ENCODE measurements at regions not wholly inside any gene's neighbourhood (a gene's known extent, or its start where the extent isn't known, plus 50 kb on each side); places are given as distances from the start of the nearest gene placed in this dataset.

DNA sequence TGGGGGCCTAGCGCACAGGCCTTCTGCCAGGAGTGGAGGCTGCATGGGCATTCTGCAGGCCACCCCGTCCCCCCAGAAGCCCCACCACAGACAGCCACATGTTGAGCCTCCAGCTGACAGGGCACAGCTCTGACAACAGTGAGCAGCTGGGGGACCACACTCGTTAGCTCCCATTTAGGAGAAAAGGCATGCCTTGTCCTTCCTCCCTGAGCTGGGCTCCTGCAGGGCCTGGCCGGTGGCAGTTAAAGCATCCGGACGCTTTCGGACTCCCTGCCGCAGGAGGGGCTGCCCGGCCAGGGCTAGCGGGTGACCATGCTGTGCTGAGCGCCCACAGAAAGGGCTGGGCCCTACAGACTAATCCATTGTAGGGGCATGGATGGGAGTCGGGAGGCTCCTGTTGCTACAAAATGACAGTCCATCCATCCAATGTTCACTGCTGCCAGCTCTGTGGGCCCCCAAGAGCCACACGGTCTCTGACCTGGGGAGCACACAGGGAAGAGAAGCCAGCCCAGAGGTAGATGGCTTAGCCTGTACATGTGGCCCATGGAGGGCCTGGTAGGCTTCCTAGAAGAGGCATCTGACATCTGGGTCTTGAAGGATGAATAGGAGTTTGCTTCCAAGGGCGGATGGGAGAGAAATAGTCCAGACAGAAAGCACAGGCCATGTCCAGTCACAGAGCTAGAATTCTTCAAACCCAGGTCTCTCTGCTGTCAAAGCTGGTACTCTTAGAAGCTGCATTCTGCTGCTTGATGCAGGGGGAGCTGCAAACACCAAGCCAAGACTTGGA, 116.5 kb upstream of the VSTM2B start:
- no peak overlapping the region for H3K27ac ChIP-seq
- no peak for DNase-seq (ENCODE audit: low spot score)
- no peak overlapping the region for H3K4me3 ChIP-seq
- TF ChIP-seq, protein P1, sequence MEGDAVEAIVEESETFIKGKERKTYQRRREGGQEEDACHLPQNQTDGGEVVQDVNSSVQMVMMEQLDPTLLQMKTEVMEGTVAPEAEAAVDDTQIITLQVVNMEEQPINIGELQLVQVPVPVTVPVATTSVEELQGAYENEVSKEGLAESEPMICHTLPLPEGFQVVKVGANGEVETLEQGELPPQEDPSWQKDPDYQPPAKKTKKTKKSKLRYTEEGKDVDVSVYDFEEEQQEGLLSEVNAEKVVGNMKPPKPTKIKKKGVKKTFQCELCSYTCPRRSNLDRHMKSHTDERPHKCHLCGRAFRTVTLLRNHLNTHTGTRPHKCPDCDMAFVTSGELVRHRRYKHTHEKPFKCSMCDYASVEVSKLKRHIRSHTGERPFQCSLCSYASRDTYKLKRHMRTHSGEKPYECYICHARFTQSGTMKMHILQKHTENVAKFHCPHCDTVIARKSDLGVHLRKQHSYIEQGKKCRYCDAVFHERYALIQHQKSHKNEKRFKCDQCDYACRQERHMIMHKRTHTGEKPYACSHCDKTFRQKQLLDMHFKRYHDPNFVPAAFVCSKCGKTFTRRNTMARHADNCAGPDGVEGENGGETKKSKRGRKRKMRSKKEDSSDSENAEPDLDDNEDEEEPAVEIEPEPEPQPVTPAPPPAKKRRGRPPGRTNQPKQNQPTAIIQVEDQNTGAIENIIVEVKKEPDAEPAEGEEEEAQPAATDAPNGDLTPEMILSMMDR (IDR thresholded peaks at IDR 0.05): no peak

DNA sequence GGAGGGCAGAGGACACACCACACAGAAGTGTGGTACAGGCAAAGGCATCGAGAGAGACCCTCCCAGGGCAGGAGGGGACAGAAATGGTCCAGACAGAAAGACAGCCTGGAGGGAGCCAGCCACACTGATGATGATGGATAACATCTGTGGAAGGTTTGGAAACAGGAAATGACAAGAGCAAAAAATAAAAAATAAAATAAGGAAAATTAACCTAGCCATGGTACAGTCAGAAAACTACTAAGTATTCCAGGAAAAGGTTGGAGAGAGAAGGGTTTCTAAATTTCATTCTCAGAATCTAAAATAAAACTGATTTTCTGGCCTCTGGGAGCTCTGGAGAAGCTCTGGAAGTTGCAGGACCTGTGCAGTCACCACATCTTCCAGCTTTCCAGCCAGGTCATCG, 115.2 kb upstream of the VSTM2B start:
- no peak for DNase-seq (ENCODE audit: low spot score)
- H3K4me3 ChIP-seq: no peak overlapping the region
- TF ChIP-seq, protein P1 (IDR thresholded peaks at IDR 0.05): no peak
- H3K27ac ChIP-seq: no peak overlapping the region

DNA sequence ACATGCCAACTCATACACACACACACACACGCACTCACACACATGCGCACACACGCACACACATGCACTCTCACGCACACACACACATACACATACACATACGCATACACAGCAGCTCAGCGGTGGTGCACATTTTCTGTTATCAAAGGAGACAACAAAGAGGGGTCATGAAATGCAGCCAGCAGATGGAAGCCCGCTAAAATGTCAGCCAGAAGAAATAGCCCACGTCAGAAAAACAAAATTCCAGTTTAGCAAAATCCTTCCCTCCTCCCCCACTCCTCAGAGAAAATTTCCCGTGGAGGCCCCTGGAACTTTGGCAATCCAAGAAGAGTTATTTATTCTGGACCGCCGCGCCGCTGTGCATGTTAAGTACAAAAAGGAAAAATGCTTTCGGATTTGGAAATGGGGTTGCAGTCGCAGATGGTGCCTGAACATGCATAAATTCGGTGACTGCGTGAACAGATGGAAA, 114.6 kb upstream of the VSTM2B start:
- TF ChIP-seq, protein P1 (IDR thresholded peaks at IDR 0.05): no peak
- DNase-seq (ENCODE audit: low spot score): no peak
- Histone ChIP-seq H3K4me3 (peak overlapping the region; percentile 17), H3K27ac (no peak overlapping the region)

GRCh38 chr19:29413435-29413834, 112.4 kb upstream of the VSTM2B start:
- H3K27ac ChIP-seq: no peak overlapping the region
- TF ChIP-seq, protein P1 (IDR thresholded peaks at IDR 0.05): no peak
- no peak for DNase-seq (ENCODE audit: low spot score)
- no peak overlapping the region for H3K4me3 ChIP-seq

- DNase-seq (ENCODE audit: low spot score): no peak
- no peak overlapping the region for H3K27ac ChIP-seq
- TF ChIP-seq, protein P1 (IDR thresholded peaks at IDR 0.05): no peak
- H3K4me3 ChIP-seq: no peak overlapping the region
Observed at GRCh38 chr19:29415507-29415906, 110.3 kb upstream of the VSTM2B start.

GRCh38 chr19:29417048-29417447, 108.7 kb upstream of the VSTM2B start:
- no peak overlapping the region for H3K4me3 ChIP-seq
- TF ChIP-seq, protein P1 (IDR thresholded peaks at IDR 0.05): no peak
- H3K27ac ChIP-seq: no peak overlapping the region
- DNase-seq (ENCODE audit: low spot score): no peak

DNA sequence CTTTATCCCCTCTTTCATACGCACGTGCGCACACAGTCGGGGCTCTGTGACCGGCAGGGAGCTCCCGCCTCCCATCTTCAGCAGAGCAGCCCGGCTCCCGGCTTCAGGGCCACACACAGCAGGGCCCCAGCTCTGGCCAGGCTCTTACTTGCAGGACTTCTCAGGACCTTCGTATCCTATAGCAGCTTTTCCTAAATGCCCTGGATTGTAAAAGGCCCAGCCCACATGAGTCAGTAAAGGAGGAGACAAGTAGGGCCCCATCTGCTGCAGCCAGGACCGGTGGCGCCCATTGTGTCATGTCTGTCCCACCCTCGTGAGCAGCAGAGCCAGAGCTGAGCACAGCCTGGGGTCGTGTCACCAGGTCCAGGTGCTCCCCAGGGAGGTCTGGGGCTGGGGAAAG, 107.6 kb upstream of the VSTM2B start:
- DNase-seq (ENCODE audit: low spot score): no peak
- H3K4me3 ChIP-seq: no peak overlapping the region
- TF ChIP-seq, protein P1 (IDR thresholded peaks at IDR 0.05): no peak
- H3K27ac ChIP-seq: no peak overlapping the region
